H1 (cell line): ENCODE measurements at regions not wholly inside any gene's neighbourhood (a gene's known extent, or its start where the extent isn't known, plus 50 kb on each side); places are given as distances from the start of the nearest gene placed in this dataset.

ENCODE experiments used
- CTCF ChIA-PET: fragments of 300-600 bp; sonication (Branson Sonifier 250); formaldehyde crosslinking; loops from one replicate; lab custom pipeline; 2021; ENCODE audit not compliant: partially characterized antibody; lab: Charles Lee
- POLR2A ChIA-PET: fragments of 300-600 bp; sonication (Branson Sonifier 250); formaldehyde crosslinking; loops from one replicate; lab custom pipeline; 2021; ENCODE audit warnings: inconsistent platforms; ENCODE audit not compliant: partially characterized antibody; lab: Charles Lee
- DNase-seq, 2 experiments: peaks; one replicate each; pipeline versions ENCODE4 v3.0.0 to v3.0.0-alpha.2; 2010 to 2022; ENCODE audit warnings: low spot score in 2 of 2, low read depth in 1 of 2, mixed read lengths in 1 of 2
- FAIRE-seq: peaks from 2 replicates; lab custom pipeline; 2011; peaks lifted over from hg19 to GRCh38; lab: Jason Lieb, UNC
- H2AFZ ChIP-seq: 2 replicates; pipeline ENCODE4 v1.8.1; 2012; ENCODE audit warnings: low read length, inconsistent platforms
- H2AK5ac ChIP-seq: 2 replicates; pipeline ENCODE4 v1.6.1; 2013; ENCODE audit warnings: low read depth, low read length
- H2BK120ac ChIP-seq: replicated peaks from 2 replicates; pipeline ENCODE3; 2013; ENCODE audit warnings: low read depth, low read length, inconsistent platforms
- H2BK12ac ChIP-seq: 2 replicates; pipeline ENCODE4 v1.6.1; 2013; ENCODE audit warnings: low read depth, low read length
- H2BK15ac ChIP-seq: 2 replicates; pipeline ENCODE4 v1.6.1; 2013; ENCODE audit warnings: low read length
- H2BK20ac ChIP-seq: 2 replicates; pipeline ENCODE4 v1.6.1; 2013; ENCODE audit warnings: low read length
- H2BK5ac ChIP-seq: 2 replicates; pipeline ENCODE4 v1.6.1; 2013; ENCODE audit warnings: low read depth, low read length
- H3K14ac ChIP-seq: 2 replicates; pipeline ENCODE4 v1.6.1; 2013; ENCODE audit warnings: inconsistent platforms; ENCODE audit not compliant: insufficient read length
- H3K18ac ChIP-seq: 2 replicates; pipeline ENCODE4 v1.6.1; 2013; ENCODE audit warnings: low read length; ENCODE audit errors: extremely low read depth
- H3K23ac ChIP-seq: 2 replicates; pipeline ENCODE4 v1.6.1; 2013; ENCODE audit warnings: inconsistent platforms; ENCODE audit not compliant: insufficient read length
- H3K23me2 ChIP-seq: 2 replicates; pipeline ENCODE4 v1.6.1; 2013; ENCODE audit warnings: low read depth, low read length
- H3K27ac ChIP-seq: 2 replicates; pipeline ENCODE4 v1.6.1; 2011; ENCODE audit warnings: low read depth, low read length, inconsistent platforms
- H3K27me3 ChIP-seq, 4 experiments: replicated peaks in 1 of 4; 1 replicate in 1 of 4; 2 replicates in 3 of 4; pipeline versions ENCODE4 v1.6.1 to v1.8.1; 2011 to 2013; ENCODE audit warnings: low read length in 3 of 4, mild to moderate bottlenecking in 3 of 4, inconsistent platforms in 2 of 4, mixed read lengths in 2 of 4, moderate library complexity in 1 of 4; ENCODE audit not compliant: control insufficient read depth in 3 of 4, insufficient read depth in 3 of 4; ENCODE audit errors: extremely low read depth in 1 of 4
- H3K36me3 ChIP-seq, 4 experiments: 2 replicates each; pipeline versions ENCODE4 v1.6.1 to v1.8.1; 2011 to 2013; ENCODE audit warnings: mild to moderate bottlenecking in 4 of 4, low read length in 3 of 4, moderate library complexity in 2 of 4, control low read depth in 1 of 4, inconsistent platforms in 1 of 4; ENCODE audit not compliant: insufficient read depth in 4 of 4, control insufficient read depth in 2 of 4
- H3K4ac ChIP-seq: replicated peaks from 2 replicates; pipeline ENCODE3; 2013; ENCODE audit warnings: low read length, low read depth, mixed read lengths, inconsistent platforms; ENCODE audit not compliant: insufficient read length
- H3K4me1 ChIP-seq, 4 experiments: replicated peaks in 1 of 4; 1 replicate in 1 of 4; 2 replicates in 3 of 4; pipeline versions ENCODE4 v1.6.1 to v1.8.1; 2011 to 2013; ENCODE audit warnings: low read length in 3 of 4, inconsistent platforms in 2 of 4, mixed read lengths in 1 of 4; ENCODE audit not compliant: insufficient read depth in 4 of 4, control insufficient read depth in 3 of 4
- H3K4me2 ChIP-seq, 2 experiments: 2 replicates each; pipeline versions ENCODE4 v1.6.1 to v1.8.1; 2011 to 2013; ENCODE audit warnings: low read depth in 2 of 2, low read length in 2 of 2, control low read depth in 1 of 2, inconsistent platforms in 1 of 2, mild to moderate bottlenecking in 1 of 2; ENCODE audit not compliant: insufficient read depth in 1 of 2
- H3K4me3 ChIP-seq, 4 experiments: fragments of 200-600, 300-600 bp in 1 of 4; sonication (generic), shearing (Covaris generic), sonication (Bioruptor Twin) in 1 of 4; 2 replicates each; pipeline versions ENCODE4 v1.5.1 to v1.8.1; 2011 to 2016; ENCODE audit warnings: low read length in 4 of 4, low read depth in 3 of 4, control low read depth in 2 of 4, inconsistent platforms in 2 of 4, mild to moderate bottlenecking in 2 of 4, mixed read lengths in 1 of 4, moderate library complexity in 1 of 4; ENCODE audit not compliant: insufficient read depth in 2 of 4; ENCODE audit errors: extremely low read depth in 1 of 4
- H3K56ac ChIP-seq: replicated peaks from 2 replicates; pipeline ENCODE3; 2013; ENCODE audit warnings: low read depth, mild to moderate bottlenecking, mixed read lengths, low read length, inconsistent platforms; ENCODE audit not compliant: insufficient read length
- H3K79me1 ChIP-seq: 2 replicates; pipeline ENCODE4 v1.6.1; 2013; ENCODE audit warnings: low read depth, low read length, control low read depth
- H3K79me2 ChIP-seq, 2 experiments: 2 replicates each; pipeline versions ENCODE4 v1.6.1 to v1.8.1; 2012 to 2013; ENCODE audit warnings: low read length in 2 of 2, mild to moderate bottlenecking in 2 of 2, inconsistent platforms in 1 of 2; ENCODE audit not compliant: insufficient read depth in 2 of 2, control insufficient read depth in 1 of 2
- H3K9ac ChIP-seq, 4 experiments: replicated peaks in 1 of 4; 1 replicate in 1 of 4; 2 replicates in 3 of 4; pipeline versions ENCODE4 v1.6.1 to v1.8.1; 2011 to 2013; ENCODE audit warnings: low read depth in 3 of 4, low read length in 3 of 4, control low read depth in 2 of 4, mild to moderate bottlenecking in 2 of 4, moderate library complexity in 2 of 4, inconsistent platforms in 1 of 4; ENCODE audit errors: extremely low read depth in 1 of 4
- H3K9me3 ChIP-seq, 2 experiments: 2 replicates each; pipeline versions ENCODE4 v1.6.1 to v1.8.1; 2012 to 2013; ENCODE audit warnings: mild to moderate bottlenecking in 2 of 2, moderate library complexity in 2 of 2, control low read depth in 1 of 2, inconsistent platforms in 1 of 2, low read depth in 1 of 2, low read length in 1 of 2, mixed read lengths in 1 of 2; ENCODE audit not compliant: insufficient read depth in 2 of 2
- H4K20me1 ChIP-seq, 2 experiments: replicated peaks in 1 of 2; 2 replicates each; pipeline versions ENCODE3 to v1.8.1; 2011 to 2013; ENCODE audit warnings: inconsistent platforms in 2 of 2, low read length in 2 of 2, mild to moderate bottlenecking in 1 of 2; ENCODE audit not compliant: insufficient read depth in 2 of 2, control insufficient read depth in 1 of 2
- H4K5ac ChIP-seq: 2 replicates; pipeline ENCODE4 v1.6.1; 2013; ENCODE audit warnings: low read length, low read depth, mixed read lengths, inconsistent platforms; ENCODE audit not compliant: insufficient read length
- H4K8ac ChIP-seq: 2 replicates; pipeline ENCODE4 v1.8.0; 2013; ENCODE audit warnings: mild to moderate bottlenecking, moderate library complexity, low read length, inconsistent platforms; ENCODE audit not compliant: insufficient read depth; ENCODE audit errors: extremely low read depth
- H4K91ac ChIP-seq: replicated peaks from 2 replicates; pipeline ENCODE3; 2013; ENCODE audit warnings: low read length, mixed read lengths, inconsistent platforms; ENCODE audit not compliant: insufficient read length
- EP300 ChIP-seq, 2 experiments: IDR thresholded peaks; 1 replicate in 1 of 2; 2 replicates in 1 of 2; pipeline ENCODE4 v1.6.1; 2011 to 2012; ENCODE audit warnings: low read depth in 2 of 2, low read length in 2 of 2, mild to moderate bottlenecking in 2 of 2, borderline replicate concordance in 1 of 2, inconsistent platforms in 1 of 2, moderate library complexity in 1 of 2
- FOSL1 ChIP-seq: IDR thresholded peaks from 2 replicates; pipeline ENCODE4 v1.6.1; 2011; ENCODE audit warnings: mild to moderate bottlenecking, low read depth, low read length, moderate library complexity; ENCODE audit not compliant: insufficient read depth
- HDAC2 ChIP-seq, 2 experiments: fragments of 300-600 bp in 1 of 2; sonication (generic) in 1 of 2; IDR thresholded peaks; 2 replicates each; pipeline ENCODE4 v1.6.1; 2011 to 2012; ENCODE audit warnings: low read depth in 2 of 2, low read length in 2 of 2, mild to moderate bottlenecking in 2 of 2, moderate library complexity in 2 of 2, borderline replicate concordance in 1 of 2, inconsistent platforms in 1 of 2
- MAFK ChIP-seq: IDR thresholded peaks from 2 replicates; pipeline ENCODE4 v1.6.1; 2012; ENCODE audit warnings: low read depth, mild to moderate bottlenecking, improper control_type of control experiment, low read length
- SP2 ChIP-seq: IDR thresholded peaks from 2 replicates; pipeline ENCODE4 v1.6.1; 2012; ENCODE audit warnings: mild to moderate bottlenecking, low read length, inconsistent platforms
- TF ChIP-seq, protein P1 (sequence below): IDR thresholded peaks from 2 replicates; pipeline ENCODE4 v1.6.1; 2011; ENCODE audit warnings: low read length, improper control_type of control experiment

DNA sequence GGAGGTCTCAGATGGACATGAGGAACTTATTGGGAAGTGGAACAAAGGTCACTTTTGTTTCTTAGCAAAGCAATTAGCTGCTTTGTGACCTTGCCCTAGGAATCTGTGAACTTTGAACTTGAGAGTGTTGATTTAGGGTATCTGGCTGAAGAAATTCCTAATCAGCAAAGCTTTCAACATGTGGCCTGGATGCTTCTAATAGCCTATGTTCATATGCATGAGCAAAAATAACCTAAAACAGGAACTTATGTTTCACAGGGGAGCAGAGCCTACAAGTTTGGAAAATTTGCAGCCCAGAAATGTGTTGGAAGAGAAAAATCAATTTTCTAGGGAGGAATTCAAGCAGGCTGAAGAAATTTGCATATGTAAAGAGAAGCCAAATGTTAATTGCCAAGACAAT lies 405.8 kb upstream of the SALL3 start:
- CTCF ChIA-PET, result interaction anchor here (1.2 kb wide), 1 partner anchor 15 kb away, joined by 6 read pairs; no protein-coding TSS in a partner anchor
- no peak overlapping the region for H3K9ac ChIP-seq
- H3K18ac ChIP-seq, result no peak overlapping the region
- no peaks in the 10 kb centered on the region for H3K23me2 ChIP-seq
- H3K79me2 ChIP-seq, result no peaks in the 10 kb centered on the region
- H3K9me3 ChIP-seq, result peaks cover 17 to 37% of the 10 kb centered on the region in 2 experiments
- H2BK15ac ChIP-seq, result no peak overlapping the region
- no peak overlapping the region for H2BK5ac ChIP-seq
- DNase-seq, result no peak
- H3K79me1 ChIP-seq, result no peaks in the 10 kb centered on the region
- FAIRE-seq, result no peak
- H3K4me3 ChIP-seq, result no peak overlapping the region
- H2BK20ac ChIP-seq, result no peak overlapping the region
- no peak overlapping the region for H4K5ac ChIP-seq
- H4K8ac ChIP-seq, result no peak overlapping the region
- no peaks in the 10 kb centered on the region for H3K27me3 ChIP-seq
- POLR2A ChIA-PET, result no interaction called here
- H3K36me3 ChIP-seq, result no peaks in the 10 kb centered on the region
- H3K4me1 ChIP-seq, result peaks cover 0 to 3% (median 0%) of the 10 kb centered on the region in 4 experiments; a peak in 1 of 7 replicates
- no peak for TF ChIP-seq HDAC2 (IDR thresholded peaks at IDR 0.05; ENCODE audit: borderline replicate concordance in 1 of 2, low read depth in 2 of 2, low read length in 2 of 2)
- TF ChIP-seq MAFK, result no peak
- TF ChIP-seq FOSL1, result no peak
- no peak for TF ChIP-seq SP2
- TF ChIP-seq, protein P1, sequence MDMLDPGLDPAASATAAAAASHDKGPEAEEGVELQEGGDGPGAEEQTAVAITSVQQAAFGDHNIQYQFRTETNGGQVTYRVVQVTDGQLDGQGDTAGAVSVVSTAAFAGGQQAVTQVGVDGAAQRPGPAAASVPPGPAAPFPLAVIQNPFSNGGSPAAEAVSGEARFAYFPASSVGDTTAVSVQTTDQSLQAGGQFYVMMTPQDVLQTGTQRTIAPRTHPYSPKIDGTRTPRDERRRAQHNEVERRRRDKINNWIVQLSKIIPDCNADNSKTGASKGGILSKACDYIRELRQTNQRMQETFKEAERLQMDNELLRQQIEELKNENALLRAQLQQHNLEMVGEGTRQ, result no peak
- no peak for TF ChIP-seq EP300 (IDR thresholded peaks at IDR 0.05; ENCODE audit: borderline replicate concordance in 1 of 2, low read depth in 2 of 2, low read length in 2 of 2)
- no peak overlapping the region for H4K91ac ChIP-seq
- H3K23ac ChIP-seq, result no peak overlapping the region
- no peak overlapping the region for H2BK12ac ChIP-seq
- H3K4me2 ChIP-seq, result no peak overlapping the region
- H3K14ac ChIP-seq, result no peak overlapping the region
- no peak overlapping the region for H3K56ac ChIP-seq
- no peak overlapping the region for H2BK120ac ChIP-seq
- H3K27ac ChIP-seq, result no peak overlapping the region
- no peak overlapping the region for H2AK5ac ChIP-seq
- H3K4ac ChIP-seq, result no peak overlapping the region
- no peak overlapping the region for H2AFZ ChIP-seq
- H4K20me1 ChIP-seq, result no peaks in the 10 kb centered on the region
